HEK293T (cell line): ENCODE measurements at regions not wholly inside any gene's neighbourhood (a gene's known extent, or its start where the extent isn't known, plus 50 kb on each side); places are given as distances from the start of the nearest gene placed in this dataset.

ENCODE experiments used
- CTCF ChIA-PET: fragments of 350-600 bp; formaldehyde crosslinking; extraction: SDS; loops from one replicate; lab custom pipeline; 2021; ENCODE audit warnings: antibody characterized with exemption, inconsistent platforms; lab: Yijun Ruan, JAX
- POLR2A ChIA-PET: fragments of 350-600 bp; formaldehyde crosslinking; extraction: SDS; loops from one replicate; lab custom pipeline; 2020; ENCODE audit warnings: antibody characterized with exemption, inconsistent platforms; lab: Yijun Ruan, JAX
- DNase-seq: peaks from one replicate; pipeline ENCODE4 v3.0.0; 2012; ENCODE audit warnings: mixed read lengths; ENCODE audit errors: extremely low spot score
- ARNT ChIP-seq: fragments of 450-650 bp; IDR thresholded peaks from 2 replicates; pipeline ENCODE4 v1.6.1; 2017; ENCODE audit warnings: mild to moderate bottlenecking
- BHLHE40 ChIP-seq: fragments of 450-650 bp; IDR thresholded peaks from 2 replicates; pipeline ENCODE4 v1.6.1; 2016; ENCODE audit warnings: mild to moderate bottlenecking, moderate library complexity, borderline replicate concordance
- CTBP1 ChIP-seq: fragments of 450-650 bp; IDR thresholded peaks from 2 replicates; pipeline ENCODE4 v1.6.1; 2016; ENCODE audit warnings: borderline replicate concordance
- ELF4 ChIP-seq: fragments of 450-650 bp; IDR thresholded peaks from 2 replicates; pipeline ENCODE4 v1.6.1; 2017; ENCODE audit warnings: antibody characterized with exemption
- FOXA1 ChIP-seq: fragments of 450-650 bp; IDR thresholded peaks from 2 replicates; pipeline ENCODE4 v1.6.1; 2016; ENCODE audit warnings: mild to moderate bottlenecking
- FOXK2 ChIP-seq: fragments of 450-650 bp; IDR thresholded peaks from 2 replicates; pipeline ENCODE4 v1.6.1; 2016; ENCODE audit warnings: mild to moderate bottlenecking
- FOXM1 ChIP-seq: fragments of 450-650 bp; IDR thresholded peaks from 2 replicates; pipeline ENCODE4 v1.6.1; 2017; ENCODE audit warnings: mild to moderate bottlenecking, borderline replicate concordance
- HDGF ChIP-seq: fragments of 450-650 bp; IDR thresholded peaks from 2 replicates; pipeline ENCODE4 v1.6.1; 2017; ENCODE audit warnings: antibody characterized with exemption, borderline replicate concordance
- L3MBTL2 ChIP-seq: fragments of 450-650 bp; conservative IDR thresholded peaks from 2 replicates; pipeline ENCODE4 v1.6.1; 2016; ENCODE audit warnings: mild to moderate bottlenecking
- LEF1 ChIP-seq: fragments of 450-650 bp; IDR thresholded peaks from 2 replicates; pipeline ENCODE4 v1.6.1; 2017; ENCODE audit warnings: mild to moderate bottlenecking, borderline replicate concordance
- NFRKB ChIP-seq: fragments of 450-650 bp; IDR thresholded peaks from 2 replicates; pipeline ENCODE4 v1.6.1; 2016; ENCODE audit warnings: mild to moderate bottlenecking, moderate library complexity
- PKNOX1 ChIP-seq: fragments of 450-650 bp; IDR thresholded peaks from 2 replicates; pipeline ENCODE4 v1.6.1; 2016
- SP1 ChIP-seq: fragments of 450-650 bp; IDR thresholded peaks from 2 replicates; pipeline ENCODE4 v1.6.1; 2017
- SUZ12 ChIP-seq: fragments of 450-650 bp; IDR thresholded peaks from 2 replicates; pipeline ENCODE4 v1.6.1; 2016; ENCODE audit warnings: mild to moderate bottlenecking
- TARDBP ChIP-seq: fragments of 450-650 bp; IDR thresholded peaks from 2 replicates; pipeline ENCODE4 v1.6.1; 2016
- ZNF384 ChIP-seq: fragments of 450-650 bp; IDR thresholded peaks from 2 replicates; pipeline ENCODE4 v1.6.1; 2016

- no peak for TF ChIP-seq BHLHE40
- TF ChIP-seq SUZ12 = no peak
- TF ChIP-seq FOXM1 = no peak
- TF ChIP-seq ZNF384 = no peak
- TF ChIP-seq LEF1 = no peak
- no peak for TF ChIP-seq SP1
- no peak for TF ChIP-seq FOXK2
- no peak for TF ChIP-seq HDGF
- no peak for TF ChIP-seq L3MBTL2
- TF ChIP-seq PKNOX1 = no peak
- TF ChIP-seq ELF4 = no peak
- no peak for TF ChIP-seq TARDBP
- TF ChIP-seq NFRKB = no peak
- TF ChIP-seq CTBP1 = no peak
- no peak for TF ChIP-seq FOXA1
- no peak for TF ChIP-seq ARNT
- DNase-seq = no peak
- CTCF ChIA-PET = interaction anchor here (0.6 kb wide), 2 partner anchors 20 to 105 kb away, joined by 3 to 7 read pairs; no protein-coding TSS in a partner anchor
- POLR2A ChIA-PET = interaction anchor here (1.1 kb wide), 1 partner anchor 12 kb away, joined by 3 read pairs; no protein-coding TSS in a partner anchor
Observed at GRCh38 chr6:30800871-30801270, 56.5 kb upstream of the IER3 start.

DNA sequence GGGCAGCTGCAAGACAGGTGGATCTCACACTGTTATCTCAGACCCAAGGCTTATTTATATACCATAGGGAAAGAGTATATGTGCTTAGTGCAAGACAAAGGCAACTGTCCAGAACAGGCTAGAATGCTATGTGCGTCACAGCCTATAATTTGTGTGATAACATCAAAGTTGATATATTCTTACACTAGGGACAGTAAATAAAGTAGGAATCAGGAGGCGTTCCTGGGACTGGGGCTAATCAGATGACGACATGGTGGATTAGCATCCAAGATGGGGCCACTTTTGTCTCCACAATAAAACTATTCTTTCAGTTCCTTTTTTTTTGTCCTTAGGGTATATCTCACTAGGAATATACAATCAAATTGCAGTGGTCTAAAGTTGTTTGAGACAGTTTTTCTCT, 54.9 kb upstream of the IER3 start:
- no peak for DNase-seq
- POLR2A ChIA-PET = no interaction called here
- CTCF ChIA-PET = no interaction called here
- TF ChIP-seq PKNOX1 = no peak
- TF ChIP-seq HDGF = no peak
- no peak for TF ChIP-seq SUZ12
- no peak for TF ChIP-seq ELF4
- no peak for TF ChIP-seq BHLHE40
- no peak for TF ChIP-seq CTBP1
- no peak for TF ChIP-seq FOXM1
- no peak for TF ChIP-seq FOXA1
- no peak for TF ChIP-seq NFRKB

- POLR2A ChIA-PET = no interaction called here
- CTCF ChIA-PET = no interaction called here
- TF ChIP-seq BHLHE40 = no peak
- no peak for TF ChIP-seq ZNF384
- no peak for TF ChIP-seq FOXA1
- no peak for DNase-seq
Observed at GRCh38 chr6:30798494-30798893, 54.1 kb upstream of the IER3 start.

DNA sequence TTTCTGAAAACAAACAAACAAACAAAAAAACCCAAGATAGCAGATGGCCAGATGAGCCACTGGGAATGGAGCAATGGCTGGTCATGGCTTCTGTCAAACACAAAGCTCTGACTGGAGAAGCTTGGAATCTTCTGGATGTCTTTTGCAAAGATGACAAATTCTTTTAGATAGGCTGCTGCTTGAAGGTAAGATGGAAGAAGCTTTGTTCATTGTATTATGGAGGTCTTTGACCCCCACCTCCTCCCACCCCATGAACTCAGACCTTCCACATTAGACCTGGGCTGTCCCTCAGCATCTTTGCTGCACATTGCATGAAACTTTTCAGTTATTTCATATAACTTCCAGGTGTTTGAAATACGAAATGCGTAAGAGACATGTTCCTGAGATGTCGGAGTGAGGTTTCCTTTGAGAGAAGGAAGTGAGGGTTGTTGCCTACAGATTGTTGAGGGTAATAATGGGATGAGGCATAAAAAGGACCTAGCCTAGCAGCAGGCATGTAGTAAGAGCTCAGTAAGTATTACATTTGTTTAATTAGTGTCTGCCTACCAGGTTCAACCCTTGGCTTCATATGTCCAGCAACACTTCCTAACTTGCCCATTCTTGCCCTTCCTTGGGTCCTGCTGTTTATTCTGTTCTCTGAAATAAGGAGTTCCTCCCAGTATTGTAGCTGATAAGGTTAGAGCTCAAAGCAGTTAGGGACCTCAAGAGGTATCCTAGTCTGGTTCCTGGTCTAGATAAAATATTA, 51.4 kb upstream of the IER3 start:
- DNase-seq = no peak
- CTCF ChIA-PET = no interaction called here
- no peak for TF ChIP-seq ARNT
- no peak for TF ChIP-seq PKNOX1
- no peak for TF ChIP-seq ZNF384
- TF ChIP-seq TARDBP = no peak
- TF ChIP-seq NFRKB = no peak
- TF ChIP-seq BHLHE40 = no peak
- TF ChIP-seq CTBP1 = no peak
- no peak for TF ChIP-seq HDGF
- TF ChIP-seq ELF4 = no peak
- no peak for TF ChIP-seq FOXM1
- TF ChIP-seq LEF1 = no peak
- no peak for TF ChIP-seq L3MBTL2
- no peak for TF ChIP-seq SP1
- TF ChIP-seq FOXK2 = no peak
- POLR2A ChIA-PET = interaction anchor here (1.9 kb wide), 1 partner anchor 13 kb away, joined by 6 read pairs; no protein-coding TSS in a partner anchor
